GM21723 (cell line): ENCODE measurements at regions not wholly inside any gene's neighbourhood (a gene's known extent, or its start where the extent isn't known, plus 50 kb on each side); places are given as distances from the start of the nearest gene placed in this dataset.

Source experiments
- ATAC-seq: cut with Tn5 transposase; IDR thresholded peaks from one replicate; pipeline ENCODE4 v1.9.1; 2021; ENCODE audit warnings: mild to moderate bottlenecking, moderate library complexity; ENCODE audit not compliant: unreplicated experiment

GRCh38 chr3:25128735-25129134 is 299.3 kb upstream of the RARB start:
- no peak for ATAC-seq

- ATAC-seq: no peak
These were observed 297.1 kb upstream of the RARB start for GRCh38 chr3:25130724-25131520.

GRCh38 chr3:25133588-25133987 is 294.5 kb upstream of the RARB start:
- ATAC-seq: no peak

GRCh38 chr3:25137606-25138005 is 290.5 kb upstream of the RARB start:
- no peak for ATAC-seq

- no peak for ATAC-seq
These were observed 288.8 kb upstream of the RARB start for GRCh38 chr3:25139267-25139666.

- ATAC-seq: no peak
These were observed 285.3 kb upstream of the RARB start for GRCh38 chr3:25142609-25143355.

GRCh38 chr3:25143356-25144025 is 284.6 kb upstream of the RARB start:
- no peak for ATAC-seq

- ATAC-seq: no peak
These were observed 283.6 kb upstream of the RARB start for GRCh38 chr3:25144430-25144829.

- no peak for ATAC-seq
These were observed 282.9 kb upstream of the RARB start for GRCh38 chr3:25145176-25145575.

- ATAC-seq: no peak
These were observed 277.9 kb upstream of the RARB start for GRCh38 chr3:25150199-25150598.

GRCh38 chr3:25151281-25151902 is 276.7 kb upstream of the RARB start:
- no peak for ATAC-seq

- no peak for ATAC-seq
These were observed 276.2 kb upstream of the RARB start for GRCh38 chr3:25151903-25152295.

GRCh38 chr3:25153136-25153535 is 274.9 kb upstream of the RARB start:
- ATAC-seq: no peak

GRCh38 chr3:25153561-25153960 is 274.5 kb upstream of the RARB start:
- no peak for ATAC-seq

GRCh38 chr3:25155652-25156471 is 272.2 kb upstream of the RARB start:
- no peak for ATAC-seq

- no peak for ATAC-seq
These were observed 271.4 kb upstream of the RARB start for GRCh38 chr3:25156626-25157025.

- ATAC-seq: no peak
These were observed 262.8 kb upstream of the RARB start for GRCh38 chr3:25165306-25165705.

GRCh38 chr3:25166016-25166415 is 262.0 kb upstream of the RARB start:
- ATAC-seq: no peak

GRCh38 chr3:25169151-25169550 is 258.9 kb upstream of the RARB start:
- ATAC-seq: no peak

- ATAC-seq: no peak
These were observed 258.0 kb upstream of the RARB start for GRCh38 chr3:25170021-25170420.
